ENCODE measurements at regions not wholly inside any gene's neighbourhood (a gene's known extent, or its start where the extent isn't known, plus 50 kb on each side); places are given as distances from the start of the nearest gene placed in this dataset.

GRCh38 chr12:115632308-115632707, 645.2 kb downstream of the MED13L start:
- Mint-ChIP-seq H3K9me3 (peaks cover 0 to 10% (median 0%) of the 10 kb centered on the region in 5 donors), H3K36me3 (no peaks in the 10 kb centered on the region), H3K27me3 (no peaks in the 10 kb centered on the region), H3K4me3 (no peak overlapping the region), H3K27ac (no peak overlapping the region), H3K4me1 (no peaks in the 10 kb centered on the region)
- Histone ChIP-seq H3K4me3 (ENCODE audit: low read length) (no peak overlapping the region), H3K27ac (ENCODE audit: low read depth, low read length) (no peak overlapping the region), H3K9me3 (ENCODE audit: low read length) (no peaks in the 10 kb centered on the region), H3K27me3 (ENCODE audit: insufficient read depth, low read length, poor library complexity, severe bottlenecking) (no peaks in the 10 kb centered on the region), H3K36me3 (ENCODE audit: insufficient read depth, low read length) (no peaks in the 10 kb centered on the region), H3K4me1 (ENCODE audit: insufficient read depth, low read length) (no peaks in the 10 kb centered on the region)
- DNase-seq: no peak
- CTCF ChIA-PET: no interaction called here
- POLR2A ChIA-PET: no interaction called here

GRCh38 chr12:115630136-115630535, 647.4 kb downstream of the MED13L start:
- Mint-ChIP-seq H3K27ac (no peak overlapping the region), H3K36me3 (no peaks in the 10 kb centered on the region), H3K4me3 (no peak overlapping the region), H3K4me1 (no peaks in the 10 kb centered on the region), H3K9me3 (peaks cover 0 to 9% (median 3%) of the 10 kb centered on the region in 5 donors), H3K27me3 (no peaks in the 10 kb centered on the region)
- POLR2A ChIA-PET: no interaction called here
- Histone ChIP-seq H3K4me3 (ENCODE audit: low read length) (no peak overlapping the region), H3K36me3 (ENCODE audit: insufficient read depth, low read length) (no peaks in the 10 kb centered on the region), H3K27me3 (ENCODE audit: insufficient read depth, low read length, poor library complexity, severe bottlenecking) (no peaks in the 10 kb centered on the region), H3K9me3 (ENCODE audit: low read length) (no peaks in the 10 kb centered on the region), H3K4me1 (ENCODE audit: insufficient read depth, low read length) (no peaks in the 10 kb centered on the region), H3K27ac (ENCODE audit: low read depth, low read length) (no peak overlapping the region)
- CTCF ChIA-PET: no interaction called here
- no peak for DNase-seq

GRCh38 chr12:115626210-115626609, 651.3 kb downstream of the MED13L start:
- Histone ChIP-seq H3K27ac (ENCODE audit: low read depth, low read length) (no peak overlapping the region), H3K4me3 (ENCODE audit: low read length) (no peak overlapping the region), H3K36me3 (ENCODE audit: insufficient read depth, low read length) (no peaks in the 10 kb centered on the region), H3K27me3 (ENCODE audit: insufficient read depth, low read length, poor library complexity, severe bottlenecking) (no peaks in the 10 kb centered on the region), H3K9me3 (ENCODE audit: low read length) (no peaks in the 10 kb centered on the region), H3K4me1 (ENCODE audit: insufficient read depth, low read length) (no peaks in the 10 kb centered on the region)
- ChIA-PET POLR2A (no interaction called here), CTCF (no interaction called here)
- H3K27me3 Mint-ChIP-seq: peaks cover 0 to 3% of the 10 kb centered on the region in 2 donors
- no peaks in the 10 kb centered on the region for H3K36me3 Mint-ChIP-seq
- H3K9me3 Mint-ChIP-seq: peaks cover 0 to 7% (median 3%) of the 10 kb centered on the region in 5 donors
- H3K27ac Mint-ChIP-seq: no peak overlapping the region
- no peaks in the 10 kb centered on the region for H3K4me1 Mint-ChIP-seq
- H3K4me3 Mint-ChIP-seq: no peak overlapping the region
- DNase-seq: no peak

- Histone ChIP-seq H3K36me3 (ENCODE audit: insufficient read depth, low read length) (no peaks in the 10 kb centered on the region), H3K4me3 (ENCODE audit: low read length) (no peak overlapping the region), H3K27me3 (ENCODE audit: insufficient read depth, low read length, poor library complexity, severe bottlenecking) (no peaks in the 10 kb centered on the region), H3K27ac (ENCODE audit: low read depth, low read length) (no peak overlapping the region), H3K4me1 (ENCODE audit: insufficient read depth, low read length) (no peaks in the 10 kb centered on the region), H3K9me3 (ENCODE audit: low read length) (no peaks in the 10 kb centered on the region)
- Mint-ChIP-seq H3K4me1 (no peaks in the 10 kb centered on the region), H3K9me3 (peaks cover 0 to 7% (median 3%) of the 10 kb centered on the region in 5 donors), H3K27ac (no peak overlapping the region), H3K4me3 (no peak overlapping the region), H3K27me3 (peaks cover 0 to 5% of the 10 kb centered on the region in 2 donors), H3K36me3 (no peaks in the 10 kb centered on the region)
- DNase-seq: no peak
- POLR2A ChIA-PET: no interaction called here
- CTCF ChIA-PET: no interaction called here
Measured at GRCh38 chr12:115623764-115624334, 653.6 kb downstream of the MED13L start.

GRCh38 chr12:115623275-115623674, 654.2 kb downstream of the MED13L start:
- H3K27me3 Mint-ChIP-seq: peaks cover 0 to 5% of the 10 kb centered on the region in 2 donors
- H3K9me3 ChIP-seq (ENCODE audit: low read length): no peaks in the 10 kb centered on the region
- ChIA-PET POLR2A (no interaction called here), CTCF (no interaction called here)
- no peaks in the 10 kb centered on the region for H3K4me1 Mint-ChIP-seq
- DNase-seq: no peak
- H3K36me3 ChIP-seq (ENCODE audit: insufficient read depth, low read length): no peaks in the 10 kb centered on the region
- H3K27me3 ChIP-seq (ENCODE audit: insufficient read depth, low read length, poor library complexity, severe bottlenecking): no peaks in the 10 kb centered on the region
- H3K27ac ChIP-seq (ENCODE audit: low read depth, low read length): no peak overlapping the region
- H3K4me3 ChIP-seq (ENCODE audit: low read length): no peak overlapping the region
- H3K4me3 Mint-ChIP-seq: no peak overlapping the region
- no peaks in the 10 kb centered on the region for H3K4me1 ChIP-seq (ENCODE audit: insufficient read depth, low read length)
- no peaks in the 10 kb centered on the region for H3K36me3 Mint-ChIP-seq
- no peak overlapping the region for H3K27ac Mint-ChIP-seq
- H3K9me3 Mint-ChIP-seq: peaks cover 1 to 7% (median 3%) of the 10 kb centered on the region in 5 donors

GRCh38 chr12:115620816-115621215, 656.7 kb downstream of the MED13L start:
- no peaks in the 10 kb centered on the region for H3K36me3 ChIP-seq (ENCODE audit: insufficient read depth, low read length)
- H3K4me3 Mint-ChIP-seq: no peak overlapping the region
- H3K9me3 ChIP-seq (ENCODE audit: low read length): no peaks in the 10 kb centered on the region
- no peak overlapping the region for H3K27ac Mint-ChIP-seq
- no peaks in the 10 kb centered on the region for H3K36me3 Mint-ChIP-seq
- no peak overlapping the region for H3K4me3 ChIP-seq (ENCODE audit: low read length)
- no peaks in the 10 kb centered on the region for H3K27me3 ChIP-seq (ENCODE audit: insufficient read depth, low read length, poor library complexity, severe bottlenecking)
- H3K4me1 Mint-ChIP-seq: no peaks in the 10 kb centered on the region
- H3K27me3 Mint-ChIP-seq: peaks cover 0 to 6% of the 10 kb centered on the region in 2 donors
- no peaks in the 10 kb centered on the region for H3K4me1 ChIP-seq (ENCODE audit: insufficient read depth, low read length)
- DNase-seq: no peak
- H3K27ac ChIP-seq (ENCODE audit: low read depth, low read length): no peak overlapping the region
- CTCF ChIA-PET: no interaction called here
- peaks cover 3 to 9% (median 4%) of the 10 kb centered on the region in 5 donors for H3K9me3 Mint-ChIP-seq
- POLR2A ChIA-PET: no interaction called here

- DNase-seq: no peak
- H3K27ac ChIP-seq (ENCODE audit: low read depth, low read length): no peak overlapping the region
- no peaks in the 10 kb centered on the region for H3K36me3 Mint-ChIP-seq
- no peak overlapping the region for H3K4me3 Mint-ChIP-seq
- POLR2A ChIA-PET: no interaction called here
- peaks cover 0 to 9% (median 3%) of the 10 kb centered on the region in 5 donors for H3K9me3 Mint-ChIP-seq
- H3K9me3 ChIP-seq (ENCODE audit: low read length): no peaks in the 10 kb centered on the region
- H3K27me3 Mint-ChIP-seq: peaks cover 0 to 6% of the 10 kb centered on the region in 2 donors
- no peaks in the 10 kb centered on the region for H3K4me1 Mint-ChIP-seq
- H3K4me3 ChIP-seq (ENCODE audit: low read length): no peak overlapping the region
- H3K27me3 ChIP-seq (ENCODE audit: insufficient read depth, low read length, poor library complexity, severe bottlenecking): no peaks in the 10 kb centered on the region
- no peaks in the 10 kb centered on the region for H3K4me1 ChIP-seq (ENCODE audit: insufficient read depth, low read length)
- H3K27ac Mint-ChIP-seq: no peak overlapping the region
- H3K36me3 ChIP-seq (ENCODE audit: insufficient read depth, low read length): no peaks in the 10 kb centered on the region
- CTCF ChIA-PET: no interaction called here
Measured at GRCh38 chr12:115619889-115620288, 657.6 kb downstream of the MED13L start.

- Mint-ChIP-seq H3K27me3 (peaks cover 0 to 6% of the 10 kb centered on the region in 2 donors), H3K27ac (no peak overlapping the region), H3K4me3 (no peak overlapping the region), H3K36me3 (no peaks in the 10 kb centered on the region), H3K4me1 (no peaks in the 10 kb centered on the region), H3K9me3 (peaks cover 0 to 9% (median 4%) of the 10 kb centered on the region in 5 donors)
- Histone ChIP-seq H3K4me3 (ENCODE audit: low read length) (no peak overlapping the region), H3K4me1 (ENCODE audit: insufficient read depth, low read length) (no peaks in the 10 kb centered on the region), H3K36me3 (ENCODE audit: insufficient read depth, low read length) (no peaks in the 10 kb centered on the region), H3K27ac (ENCODE audit: low read depth, low read length) (no peak overlapping the region), H3K27me3 (ENCODE audit: insufficient read depth, low read length, poor library complexity, severe bottlenecking) (no peaks in the 10 kb centered on the region), H3K9me3 (ENCODE audit: low read length) (no peaks in the 10 kb centered on the region)
- POLR2A ChIA-PET: no interaction called here
- CTCF ChIA-PET: no interaction called here
- no peak for DNase-seq
Measured at GRCh38 chr12:115619061-115619460, 658.4 kb downstream of the MED13L start.

- no peaks in the 10 kb centered on the region for H3K36me3 Mint-ChIP-seq
- Histone ChIP-seq H3K36me3 (ENCODE audit: insufficient read depth, low read length) (no peaks in the 10 kb centered on the region), H3K4me3 (ENCODE audit: low read length) (no peak overlapping the region), H3K9me3 (ENCODE audit: low read length) (no peaks in the 10 kb centered on the region), H3K27me3 (ENCODE audit: insufficient read depth, low read length, poor library complexity, severe bottlenecking) (no peaks in the 10 kb centered on the region), H3K27ac (ENCODE audit: low read depth, low read length) (no peak overlapping the region), H3K4me1 (ENCODE audit: insufficient read depth, low read length) (no peaks in the 10 kb centered on the region)
- ChIA-PET POLR2A (no interaction called here), CTCF (no interaction called here)
- H3K27ac Mint-ChIP-seq: no peak overlapping the region
- H3K4me3 Mint-ChIP-seq: no peak overlapping the region
- peaks cover 0 to 4% of the 10 kb centered on the region in 2 donors for H3K27me3 Mint-ChIP-seq
- DNase-seq: no peak
- peaks cover 0 to 9% (median 4%) of the 10 kb centered on the region in 5 donors for H3K9me3 Mint-ChIP-seq
- no peaks in the 10 kb centered on the region for H3K4me1 Mint-ChIP-seq
Measured at GRCh38 chr12:115618105-115618504, 659.4 kb downstream of the MED13L start.

Measured in CD8-positive, alpha-beta memory T cell (primary cell).